ENCODE measurements at regions not wholly inside any gene's neighbourhood (a gene's known extent, or its start where the extent isn't known, plus 50 kb on each side); places are given as distances from the start of the nearest gene placed in this dataset.

DNA sequence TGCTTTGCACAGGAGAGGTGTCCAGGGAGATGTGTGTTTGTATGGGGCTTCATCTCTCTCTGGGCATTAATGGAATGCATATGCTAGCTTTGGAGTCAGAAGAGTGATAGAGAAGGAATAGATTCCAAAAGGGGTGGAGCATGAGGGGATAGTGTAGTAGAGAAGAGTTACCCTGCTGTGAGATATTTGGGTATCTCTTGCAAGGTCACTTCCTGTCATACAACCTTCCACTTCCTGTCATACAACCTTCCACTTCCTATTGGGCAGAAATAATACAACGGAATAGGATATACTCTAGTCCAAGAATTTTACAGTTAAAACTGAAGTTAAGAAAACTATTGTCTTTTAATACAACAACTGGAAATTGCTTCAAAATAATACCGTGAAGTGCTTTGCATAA, 351.8 kb upstream of the FMN2 start:
- DNase-seq (ENCODE audit: extremely low read depth, insufficient read length): no peak
- no peaks in the 10 kb centered on the region for H3K36me3 ChIP-seq (ENCODE audit: control insufficient read depth, insufficient read depth, low read length)
- TF ChIP-seq, protein P1, sequence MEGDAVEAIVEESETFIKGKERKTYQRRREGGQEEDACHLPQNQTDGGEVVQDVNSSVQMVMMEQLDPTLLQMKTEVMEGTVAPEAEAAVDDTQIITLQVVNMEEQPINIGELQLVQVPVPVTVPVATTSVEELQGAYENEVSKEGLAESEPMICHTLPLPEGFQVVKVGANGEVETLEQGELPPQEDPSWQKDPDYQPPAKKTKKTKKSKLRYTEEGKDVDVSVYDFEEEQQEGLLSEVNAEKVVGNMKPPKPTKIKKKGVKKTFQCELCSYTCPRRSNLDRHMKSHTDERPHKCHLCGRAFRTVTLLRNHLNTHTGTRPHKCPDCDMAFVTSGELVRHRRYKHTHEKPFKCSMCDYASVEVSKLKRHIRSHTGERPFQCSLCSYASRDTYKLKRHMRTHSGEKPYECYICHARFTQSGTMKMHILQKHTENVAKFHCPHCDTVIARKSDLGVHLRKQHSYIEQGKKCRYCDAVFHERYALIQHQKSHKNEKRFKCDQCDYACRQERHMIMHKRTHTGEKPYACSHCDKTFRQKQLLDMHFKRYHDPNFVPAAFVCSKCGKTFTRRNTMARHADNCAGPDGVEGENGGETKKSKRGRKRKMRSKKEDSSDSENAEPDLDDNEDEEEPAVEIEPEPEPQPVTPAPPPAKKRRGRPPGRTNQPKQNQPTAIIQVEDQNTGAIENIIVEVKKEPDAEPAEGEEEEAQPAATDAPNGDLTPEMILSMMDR (IDR thresholded peaks at IDR 0.05; ENCODE audit: insufficient read depth, low read length, poor library complexity, severe bottlenecking): no peak
- H3K4me3 ChIP-seq (replicated peaks; ENCODE audit: low read depth, low read length): no peak overlapping the region
- H3K27me3 ChIP-seq (replicated peaks; ENCODE audit: control insufficient read depth, insufficient read depth, low read length): no peaks in the 10 kb centered on the region

DNA sequence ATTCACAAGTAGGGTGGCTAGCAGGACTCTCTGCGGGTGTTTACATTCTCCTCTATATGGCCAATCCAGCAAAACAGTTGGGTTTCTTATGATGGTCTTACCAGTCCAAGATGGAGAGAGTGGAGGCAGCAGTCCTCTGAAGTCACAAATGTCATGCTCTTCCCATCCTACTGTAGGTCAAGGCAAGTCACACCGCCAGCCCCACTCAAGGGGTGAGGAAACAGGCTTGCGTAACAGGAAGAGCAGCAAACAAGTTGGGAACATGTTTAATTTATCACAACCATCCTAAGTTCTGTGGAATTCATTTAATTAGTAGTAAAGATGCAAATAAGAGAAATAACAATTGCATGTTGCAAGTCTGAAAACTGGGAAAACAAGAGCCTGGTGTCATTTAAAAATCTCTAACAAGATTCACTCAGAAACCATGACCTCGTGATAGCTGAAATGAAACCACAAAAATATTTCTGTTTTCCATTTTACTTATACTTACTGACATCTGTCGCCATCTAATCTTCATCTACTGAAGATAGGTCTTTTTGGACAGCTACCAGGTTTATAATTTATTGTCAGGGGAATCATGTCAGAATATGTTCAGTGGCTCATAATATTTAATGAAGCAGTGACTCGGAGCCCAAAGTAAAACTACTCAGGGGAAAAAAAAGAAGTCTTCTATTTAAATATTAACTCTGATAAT, 349.1 kb upstream of the FMN2 start:
- no peak for DNase-seq (ENCODE audit: extremely low read depth, insufficient read length)
- TF ChIP-seq, protein P1 (IDR thresholded peaks at IDR 0.05; ENCODE audit: insufficient read depth, low read length, poor library complexity, severe bottlenecking): no peak
- no peaks in the 10 kb centered on the region for H3K27me3 ChIP-seq (replicated peaks; ENCODE audit: control insufficient read depth, insufficient read depth, low read length)
- H3K36me3 ChIP-seq (ENCODE audit: control insufficient read depth, insufficient read depth, low read length): no peaks in the 10 kb centered on the region
- H3K4me3 ChIP-seq (replicated peaks; ENCODE audit: low read depth, low read length): no peak overlapping the region

DNA sequence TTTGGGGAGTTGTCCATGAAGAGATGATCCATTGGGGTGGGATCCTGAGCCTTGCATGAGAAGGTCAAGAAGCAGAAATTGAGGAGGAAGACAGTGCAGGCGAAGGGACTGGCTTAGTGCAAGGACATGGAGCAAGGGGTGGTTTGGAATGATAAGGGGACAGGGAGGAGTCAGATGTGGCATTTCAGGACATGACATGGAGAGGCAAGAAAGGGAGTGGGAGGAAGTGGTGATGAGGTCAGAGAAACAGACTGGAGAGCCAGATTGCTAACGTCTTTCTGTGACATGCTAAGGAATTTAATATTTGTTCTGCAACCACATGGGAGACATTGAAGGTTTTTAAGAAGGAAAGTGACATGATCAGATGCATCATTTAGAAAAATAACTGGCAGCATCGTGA, 346.8 kb upstream of the FMN2 start:
- Histone ChIP-seq H3K36me3 (ENCODE audit: control insufficient read depth, insufficient read depth, low read length) (no peaks in the 10 kb centered on the region), H3K27me3 (replicated peaks; ENCODE audit: control insufficient read depth, insufficient read depth, low read length) (no peaks in the 10 kb centered on the region), H3K4me3 (replicated peaks; ENCODE audit: low read depth, low read length) (no peak overlapping the region)
- TF ChIP-seq, protein P1 (IDR thresholded peaks at IDR 0.05; ENCODE audit: insufficient read depth, low read length, poor library complexity, severe bottlenecking): no peak
- DNase-seq (ENCODE audit: extremely low read depth, insufficient read length): no peak

DNA sequence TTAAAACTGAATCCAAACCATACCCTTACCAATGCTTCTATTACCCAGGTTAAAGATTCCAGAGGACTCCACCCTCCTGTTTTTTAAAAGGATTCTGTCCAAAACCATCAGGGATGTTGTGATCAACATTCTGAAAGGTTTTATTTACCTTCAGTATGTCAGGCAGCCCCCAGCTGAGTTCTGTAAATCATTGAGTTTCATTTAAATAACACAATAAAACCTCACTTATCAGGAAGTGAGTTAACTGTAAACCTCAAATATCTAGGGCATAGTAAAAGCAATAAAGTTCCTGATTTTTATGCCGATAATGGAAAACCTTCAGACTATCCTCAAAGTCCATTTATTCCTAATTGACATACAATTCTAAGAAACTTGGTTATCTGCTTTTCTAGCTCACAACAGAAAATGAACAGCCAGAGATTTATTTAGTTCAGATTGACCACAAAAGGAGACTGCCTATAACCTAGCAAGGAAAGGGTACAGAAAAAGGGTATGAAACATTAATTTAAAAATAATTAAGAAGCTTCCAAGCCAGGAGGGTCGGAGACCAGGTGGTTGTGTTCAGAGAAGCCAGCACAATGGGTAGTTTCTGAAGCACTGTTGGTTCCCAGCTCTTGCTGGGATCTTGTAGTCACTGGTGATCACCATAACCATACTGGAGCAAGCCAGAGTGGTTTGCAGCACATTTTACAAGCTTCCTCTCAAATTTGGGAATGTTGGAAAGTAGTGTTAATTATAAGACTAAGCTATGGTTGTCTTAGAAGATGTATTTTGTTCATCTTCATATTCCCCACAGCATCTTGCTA, 336.4 kb upstream of the FMN2 start:
- H3K27me3 ChIP-seq (replicated peaks; ENCODE audit: control insufficient read depth, insufficient read depth, low read length): no peaks in the 10 kb centered on the region
- H3K36me3 ChIP-seq (ENCODE audit: control insufficient read depth, insufficient read depth, low read length): no peaks in the 10 kb centered on the region
- no peak for DNase-seq (ENCODE audit: extremely low read depth, insufficient read length)
- H3K4me3 ChIP-seq (replicated peaks; ENCODE audit: low read depth, low read length): no peak overlapping the region
- TF ChIP-seq, protein P1 (IDR thresholded peaks at IDR 0.05; ENCODE audit: insufficient read depth, low read length, poor library complexity, severe bottlenecking): no peak

DNA sequence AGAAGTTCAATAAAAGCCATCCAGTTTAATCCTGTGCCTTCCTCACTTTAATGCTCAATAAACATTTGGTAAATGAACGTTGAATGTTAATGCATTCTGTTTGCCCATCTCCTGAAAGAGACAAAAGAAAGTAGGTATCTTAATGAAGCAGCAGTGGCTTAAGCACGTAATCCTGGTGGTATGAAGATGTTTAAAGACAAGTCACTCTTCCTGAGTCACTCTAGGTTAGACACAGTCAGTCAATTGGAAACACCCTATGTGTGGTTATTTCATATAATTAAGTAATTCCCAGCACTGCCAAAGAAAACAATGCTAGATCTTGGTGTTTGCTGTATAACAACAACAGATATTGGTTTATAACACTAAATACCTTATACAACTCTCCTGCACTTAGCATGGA, 334.0 kb upstream of the FMN2 start:
- TF ChIP-seq, protein P1 (IDR thresholded peaks at IDR 0.05; ENCODE audit: insufficient read depth, low read length, poor library complexity, severe bottlenecking): no peak
- no peak for DNase-seq (ENCODE audit: extremely low read depth, insufficient read length)
- H3K27me3 ChIP-seq (replicated peaks; ENCODE audit: control insufficient read depth, insufficient read depth, low read length): no peaks in the 10 kb centered on the region
- H3K36me3 ChIP-seq (ENCODE audit: control insufficient read depth, insufficient read depth, low read length): no peaks in the 10 kb centered on the region
- no peak overlapping the region for H3K4me3 ChIP-seq (replicated peaks; ENCODE audit: low read depth, low read length)
